ENCODE measurements at regions not wholly inside any gene's neighbourhood (a gene's known extent, or its start where the extent isn't known, plus 50 kb on each side); places are given as distances from the start of the nearest gene placed in this dataset.

DNA sequence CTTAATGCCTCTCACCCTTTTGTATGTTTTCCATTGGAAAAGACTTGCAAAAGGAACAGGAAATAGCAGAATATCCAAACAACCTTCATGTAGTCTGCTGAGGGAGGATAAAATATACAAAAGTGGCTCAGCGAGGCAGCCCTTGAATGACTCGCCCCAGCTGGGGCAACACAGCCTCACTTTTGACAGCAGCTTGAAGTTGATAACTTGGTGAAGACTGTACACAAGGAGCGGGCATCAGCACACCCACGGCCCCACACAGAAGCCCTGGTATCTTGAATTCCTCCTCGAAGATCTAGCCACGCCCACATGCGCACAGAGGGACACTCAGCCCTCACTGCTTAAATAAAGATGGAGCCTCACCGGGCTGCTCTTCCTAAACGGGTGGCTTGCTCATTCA is 161.0 kb downstream of the IRS1 start:
- TF ChIP-seq, protein P1, sequence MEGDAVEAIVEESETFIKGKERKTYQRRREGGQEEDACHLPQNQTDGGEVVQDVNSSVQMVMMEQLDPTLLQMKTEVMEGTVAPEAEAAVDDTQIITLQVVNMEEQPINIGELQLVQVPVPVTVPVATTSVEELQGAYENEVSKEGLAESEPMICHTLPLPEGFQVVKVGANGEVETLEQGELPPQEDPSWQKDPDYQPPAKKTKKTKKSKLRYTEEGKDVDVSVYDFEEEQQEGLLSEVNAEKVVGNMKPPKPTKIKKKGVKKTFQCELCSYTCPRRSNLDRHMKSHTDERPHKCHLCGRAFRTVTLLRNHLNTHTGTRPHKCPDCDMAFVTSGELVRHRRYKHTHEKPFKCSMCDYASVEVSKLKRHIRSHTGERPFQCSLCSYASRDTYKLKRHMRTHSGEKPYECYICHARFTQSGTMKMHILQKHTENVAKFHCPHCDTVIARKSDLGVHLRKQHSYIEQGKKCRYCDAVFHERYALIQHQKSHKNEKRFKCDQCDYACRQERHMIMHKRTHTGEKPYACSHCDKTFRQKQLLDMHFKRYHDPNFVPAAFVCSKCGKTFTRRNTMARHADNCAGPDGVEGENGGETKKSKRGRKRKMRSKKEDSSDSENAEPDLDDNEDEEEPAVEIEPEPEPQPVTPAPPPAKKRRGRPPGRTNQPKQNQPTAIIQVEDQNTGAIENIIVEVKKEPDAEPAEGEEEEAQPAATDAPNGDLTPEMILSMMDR (IDR thresholded peaks at IDR 0.05) = no peak
- Histone ChIP-seq H3K9ac (no peak overlapping the region), H3K36me3 (ENCODE audit: control insufficient read depth, insufficient read depth, low read length) (no peaks in the 10 kb centered on the region), H3K79me2 (no peaks in the 10 kb centered on the region), H3K4me1 (no peaks in the 10 kb centered on the region), H3K4me3 (ENCODE audit: low read depth, low read length) (no peak overlapping the region), H3K4me2 (ENCODE audit: low read length) (no peak overlapping the region), H2AFZ (no peak overlapping the region), H3K9me3 (ENCODE audit: control insufficient read depth, low read length) (no peaks in the 10 kb centered on the region), H3K27ac (no peak overlapping the region), H3K27me3 (ENCODE audit: control insufficient read depth, insufficient read depth, low read length) (no peaks in the 10 kb centered on the region)

DNA sequence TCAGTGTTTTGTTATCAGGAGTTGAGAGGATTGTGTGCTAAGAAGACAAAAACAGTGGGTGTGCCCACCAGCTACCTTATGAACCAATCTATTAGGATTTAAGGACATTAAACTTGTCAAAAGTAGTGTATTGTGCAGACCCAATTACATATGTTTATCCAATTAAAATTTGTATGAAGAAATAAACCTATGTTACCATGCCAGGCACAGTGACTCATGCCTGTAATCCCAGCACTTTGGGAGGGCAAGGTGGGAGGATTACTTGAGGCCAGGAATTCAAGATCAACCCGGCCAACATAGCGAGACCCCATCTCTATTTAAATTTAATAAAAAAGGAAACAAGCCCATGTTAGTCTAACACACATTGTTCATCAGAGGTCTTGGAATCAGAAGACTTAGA is 162.2 kb downstream of the IRS1 start:
- Histone ChIP-seq H3K27ac (no peak overlapping the region), H3K4me3 (ENCODE audit: low read depth, low read length) (no peak overlapping the region), H3K4me1 (no peaks in the 10 kb centered on the region), H3K36me3 (ENCODE audit: control insufficient read depth, insufficient read depth, low read length) (no peaks in the 10 kb centered on the region), H3K79me2 (no peaks in the 10 kb centered on the region), H3K27me3 (ENCODE audit: control insufficient read depth, insufficient read depth, low read length) (no peaks in the 10 kb centered on the region), H2AFZ (no peak overlapping the region), H3K9ac (no peak overlapping the region), H3K9me3 (ENCODE audit: control insufficient read depth, low read length) (no peaks in the 10 kb centered on the region), H3K4me2 (ENCODE audit: low read length) (no peak overlapping the region)
- TF ChIP-seq, protein P1 (IDR thresholded peaks at IDR 0.05) = no peak

DNA sequence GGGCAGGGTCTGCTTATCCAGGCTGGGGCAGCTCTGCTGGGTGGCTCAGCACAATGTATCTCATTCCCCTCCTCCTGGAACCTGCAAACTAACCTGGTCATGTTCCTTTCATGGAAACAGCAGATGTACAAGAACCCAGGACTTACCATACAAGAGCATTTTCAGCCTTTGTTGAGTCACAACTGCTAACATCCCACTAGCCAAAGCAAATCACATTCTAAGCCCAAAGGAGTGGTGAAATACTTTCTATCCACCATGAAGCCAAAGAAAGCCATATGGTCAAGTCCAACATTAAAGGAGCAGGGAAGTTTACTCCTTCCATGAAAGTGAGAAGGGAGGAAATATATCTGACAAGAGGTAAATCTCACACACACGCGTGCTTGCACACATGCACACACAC is 163.0 kb downstream of the IRS1 start:
- H3K4me3 ChIP-seq (ENCODE audit: low read depth, low read length) = no peak overlapping the region
- no peaks in the 10 kb centered on the region for H3K4me1 ChIP-seq
- TF ChIP-seq, protein P1 (IDR thresholded peaks at IDR 0.05) = no peak
- no peaks in the 10 kb centered on the region for H3K27me3 ChIP-seq (ENCODE audit: control insufficient read depth, insufficient read depth, low read length)
- H3K9me3 ChIP-seq (ENCODE audit: control insufficient read depth, low read length) = no peaks in the 10 kb centered on the region
- H2AFZ ChIP-seq = no peak overlapping the region
- no peak overlapping the region for H3K4me2 ChIP-seq (ENCODE audit: low read length)
- no peaks in the 10 kb centered on the region for H3K79me2 ChIP-seq
- no peak overlapping the region for H3K9ac ChIP-seq
- no peak overlapping the region for H3K27ac ChIP-seq
- H3K36me3 ChIP-seq (ENCODE audit: control insufficient read depth, insufficient read depth, low read length) = no peaks in the 10 kb centered on the region

DNA sequence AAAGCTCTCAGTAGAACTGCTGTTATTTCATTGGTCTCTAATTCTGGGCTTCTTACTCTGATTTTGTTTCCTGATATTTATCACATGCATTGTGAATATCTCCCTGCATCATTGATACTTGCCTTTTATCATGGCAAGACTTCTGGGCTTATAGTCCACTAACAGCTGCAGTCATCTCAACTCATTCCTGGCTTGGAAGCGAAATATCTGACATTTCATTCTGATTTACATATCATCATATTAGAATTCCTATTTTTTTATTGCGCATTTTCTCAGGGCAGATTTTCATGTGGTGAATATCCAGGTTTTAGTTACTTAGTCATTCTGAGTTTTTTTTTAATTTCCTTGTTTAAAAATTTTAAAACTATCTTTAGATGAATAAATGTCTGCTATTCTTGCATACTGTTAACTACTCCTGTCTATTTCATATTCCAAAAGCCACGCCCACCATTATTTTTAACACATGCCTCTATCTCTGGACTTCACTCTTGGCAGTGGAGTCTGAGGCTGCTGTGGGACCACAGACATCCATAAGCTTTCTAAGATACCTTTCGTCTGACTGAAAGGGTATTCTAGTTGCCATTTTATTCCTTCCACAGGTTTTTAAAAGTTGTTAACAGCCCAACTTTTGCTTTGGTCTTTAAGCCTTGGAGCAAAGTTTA is 164.5 kb downstream of the IRS1 start:
- TF ChIP-seq, protein P1 (IDR thresholded peaks at IDR 0.05) = no peak
- no peaks in the 10 kb centered on the region for H3K4me1 ChIP-seq

DNA sequence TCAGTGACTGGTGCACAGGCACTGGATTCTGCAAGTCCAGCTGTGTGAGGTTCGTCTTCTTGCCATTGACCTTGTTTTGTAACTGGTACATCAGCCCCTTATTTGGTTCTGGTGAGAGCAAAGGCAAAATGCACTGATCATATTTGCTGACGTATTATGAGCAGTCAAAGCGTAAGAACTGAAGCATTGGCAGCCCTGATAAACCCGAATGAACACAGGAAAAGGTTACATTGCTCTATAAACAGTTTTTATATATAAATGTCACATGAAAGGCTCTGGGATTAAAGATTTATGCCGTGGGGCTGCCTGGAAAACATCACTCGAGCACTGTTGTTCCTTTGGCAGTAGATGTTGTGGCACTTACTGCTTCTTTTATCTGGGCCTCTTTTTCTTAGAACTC is 167.9 kb downstream of the IRS1 start:
- no peak overlapping the region for H3K4me3 ChIP-seq (ENCODE audit: low read depth, low read length)
- no peaks in the 10 kb centered on the region for H3K79me2 ChIP-seq
- TF ChIP-seq, protein P1 (IDR thresholded peaks at IDR 0.05) = no peak
- no peaks in the 10 kb centered on the region for H3K36me3 ChIP-seq (ENCODE audit: control insufficient read depth, insufficient read depth, low read length)
- H3K4me2 ChIP-seq (ENCODE audit: low read length) = no peak overlapping the region
- no peaks in the 10 kb centered on the region for H3K9me3 ChIP-seq (ENCODE audit: control insufficient read depth, low read length)
- H3K9ac ChIP-seq = no peak overlapping the region
- H3K4me1 ChIP-seq = no peaks in the 10 kb centered on the region
- no peaks in the 10 kb centered on the region for H3K27me3 ChIP-seq (ENCODE audit: control insufficient read depth, insufficient read depth, low read length)
- no peak overlapping the region for H2AFZ ChIP-seq
- no peak overlapping the region for H3K27ac ChIP-seq

More for the DNA sequence above, 164.5 kb downstream of the IRS1 start:
- Histone ChIP-seq H3K9ac (no peak overlapping the region), H3K27ac (no peak overlapping the region), H3K36me3 (ENCODE audit: control insufficient read depth, insufficient read depth, low read length) (no peaks in the 10 kb centered on the region), H3K79me2 (no peaks in the 10 kb centered on the region), H3K9me3 (ENCODE audit: control insufficient read depth, low read length) (no peaks in the 10 kb centered on the region), H3K4me3 (ENCODE audit: low read depth, low read length) (no peak overlapping the region), H3K4me2 (ENCODE audit: low read length) (no peak overlapping the region), H3K27me3 (ENCODE audit: control insufficient read depth, insufficient read depth, low read length) (no peaks in the 10 kb centered on the region), H2AFZ (no peak overlapping the region)
